ENCODE measurements at regions not wholly inside any gene's neighbourhood (a gene's known extent, or its start where the extent isn't known, plus 50 kb on each side); places are given as distances from the start of the nearest gene placed in this dataset.

- no TSS peak for BruUV-seq (replicated peaks)
- Mint-ChIP-seq H3K9me3 (ENCODE audit: unreplicated experiment) (no peaks in the 10 kb centered on the region), H3K4me3 (ENCODE audit: unreplicated experiment) (no peak overlapping the region), H3K27me3 (ENCODE audit: insufficient read depth, unreplicated experiment) (no peaks in the 10 kb centered on the region), H3K36me3 (ENCODE audit: insufficient read depth, unreplicated experiment) (no peaks in the 10 kb centered on the region), H3K27ac (ENCODE audit: low read depth, unreplicated experiment) (no peak overlapping the region), H3K4me1 (ENCODE audit: insufficient read depth, unreplicated experiment) (no peaks in the 10 kb centered on the region)
- ChIA-PET POLR2A (no interaction called here), CTCF (no interaction called here)
- intact Hi-C loops (cut with micrococcal nuclease), result no loop called here
- no peak for DNase-seq (ENCODE audit: unreplicated experiment)
- TF ChIP-seq CTCF (IDR thresholded peaks at IDR 0.05; ENCODE audit: unreplicated experiment), result no peak
Measured at GRCh38 chr10:1854271-1854670, 116.9 kb upstream of the ADARB2 start.

- intact Hi-C loops (cut with micrococcal nuclease), result no loop called here
- Mint-ChIP-seq H3K27me3 (ENCODE audit: insufficient read depth, unreplicated experiment) (no peaks in the 10 kb centered on the region), H3K27ac (ENCODE audit: low read depth, unreplicated experiment) (no peak overlapping the region), H3K4me1 (ENCODE audit: insufficient read depth, unreplicated experiment) (no peaks in the 10 kb centered on the region), H3K36me3 (ENCODE audit: insufficient read depth, unreplicated experiment) (no peaks in the 10 kb centered on the region), H3K4me3 (ENCODE audit: unreplicated experiment) (no peak overlapping the region), H3K9me3 (ENCODE audit: unreplicated experiment) (no peaks in the 10 kb centered on the region)
- CTCF ChIA-PET, result no interaction called here
- DNase-seq (ENCODE audit: unreplicated experiment), result no peak
- POLR2A ChIA-PET, result no interaction called here
- no TSS peak for BruUV-seq (replicated peaks)
- no peak for TF ChIP-seq CTCF (IDR thresholded peaks at IDR 0.05; ENCODE audit: unreplicated experiment)
Measured at GRCh38 chr10:1853801-1854200, 116.5 kb upstream of the ADARB2 start.

GRCh38 chr10:1852841-1853240, 115.5 kb upstream of the ADARB2 start:
- no peak overlapping the region for H3K27ac Mint-ChIP-seq (ENCODE audit: low read depth, unreplicated experiment)
- no peaks in the 10 kb centered on the region for H3K27me3 Mint-ChIP-seq (ENCODE audit: insufficient read depth, unreplicated experiment)
- H3K4me1 Mint-ChIP-seq (ENCODE audit: insufficient read depth, unreplicated experiment), result no peaks in the 10 kb centered on the region
- no peaks in the 10 kb centered on the region for H3K9me3 Mint-ChIP-seq (ENCODE audit: unreplicated experiment)
- POLR2A ChIA-PET, result no interaction called here
- no peak for DNase-seq (ENCODE audit: unreplicated experiment)
- no peaks in the 10 kb centered on the region for H3K36me3 Mint-ChIP-seq (ENCODE audit: insufficient read depth, unreplicated experiment)
- no TSS peak for BruUV-seq (replicated peaks)
- CTCF ChIA-PET, result no interaction called here
- no peak overlapping the region for H3K4me3 Mint-ChIP-seq (ENCODE audit: unreplicated experiment)
- no peak for TF ChIP-seq CTCF (IDR thresholded peaks at IDR 0.05; ENCODE audit: unreplicated experiment)
- intact Hi-C loops (cut with micrococcal nuclease), result no loop called here

GRCh38 chr10:1851762-1852161, 114.4 kb upstream of the ADARB2 start:
- TF ChIP-seq CTCF (IDR thresholded peaks at IDR 0.05; ENCODE audit: unreplicated experiment), result no peak
- H3K36me3 Mint-ChIP-seq (ENCODE audit: insufficient read depth, unreplicated experiment), result no peaks in the 10 kb centered on the region
- H3K27me3 Mint-ChIP-seq (ENCODE audit: insufficient read depth, unreplicated experiment), result no peaks in the 10 kb centered on the region
- ChIA-PET POLR2A (no interaction called here), CTCF (interaction anchor here (0.7 kb wide), 1 partner anchor 140 kb away, joined by 3 read pairs; no protein-coding TSS in a partner anchor)
- BruUV-seq (replicated peaks), result no TSS peak
- H3K4me3 Mint-ChIP-seq (ENCODE audit: unreplicated experiment), result no peak overlapping the region
- peak; percentile 13 for DNase-seq (ENCODE audit: unreplicated experiment)
- peaks cover 2% of the 10 kb centered on the region for H3K9me3 Mint-ChIP-seq (ENCODE audit: unreplicated experiment)
- H3K27ac Mint-ChIP-seq (ENCODE audit: low read depth, unreplicated experiment), result no peak overlapping the region
- H3K4me1 Mint-ChIP-seq (ENCODE audit: insufficient read depth, unreplicated experiment), result no peaks in the 10 kb centered on the region
- intact Hi-C loops (cut with micrococcal nuclease), result no loop called here

Data from MCF 10A (cell line).